Right cardiac atrium (tissue), 5 donors: ENCODE measurements at regions not wholly inside any gene's neighbourhood (a gene's known extent, or its start where the extent isn't known, plus 50 kb on each side); places are given as distances from the start of the nearest gene placed in this dataset.

Experiments used
- ATAC-seq, 2 donors: fragments of 200-7000 bp; cut with Tn5 transposase; one replicate each; pipeline versions ENCODE4 v1.8.0 to v1.9.1; 2020; ENCODE audit warnings: moderate library complexity in 2 of 2, mild to moderate bottlenecking in 1 of 2
- DNase-seq, 3 donors: peaks; one replicate each; pipeline ENCODE4 v3.0.0-alpha.2; 2020
- H3K27ac ChIP-seq: one replicate; pipeline ENCODE4 v1.5.1; 2013; ENCODE audit warnings: mild to moderate bottlenecking, low read length, control low read depth, moderate library complexity
- H3K27me3 ChIP-seq: one replicate; pipeline ENCODE4 v1.6.1; 2013; ENCODE audit not compliant: control insufficient read depth, insufficient read depth
- H3K4me1 ChIP-seq: one replicate; pipeline ENCODE4 v1.6.1; 2013; ENCODE audit warnings: low read length; ENCODE audit not compliant: control insufficient read depth, insufficient read depth
- H3K4me3 ChIP-seq: one replicate; pipeline ENCODE4 v1.5.1; 2013; ENCODE audit warnings: low read length, control low read depth
- H3K9me3 ChIP-seq: one replicate; pipeline ENCODE4 v1.6.1; 2013; ENCODE audit warnings: low read length; ENCODE audit not compliant: control insufficient read depth
- WGBS: extraction: QIAGEN DNeasy Blood & Tissue Kit; methylation state at CpG from one replicate; pipeline ENCODE4 v1.1.7; 2013; 5-methylcytosine and 5-hydroxymethylcytosine counted together
- intact Hi-C, 4 donors: fragments of 100-400 bp; cut with DNase I; formaldehyde crosslinking; loops; one replicate each; pipeline versions ENCODE4 v1.11.0 to v1.14.0; 2022 to 2023
- donor health status: healthy with polysubstance abuse.
- donor health status: DM: no; HTN: yes; CAD: no.
- donor health status: DM: no; HTN: no; CAD: no.
- donor health status: DM: no; HTN: yes; CAD: no; lungs with severe emphysema.
- donor health status: DM: yes; HTN: yes; CAD: no.

DNA sequence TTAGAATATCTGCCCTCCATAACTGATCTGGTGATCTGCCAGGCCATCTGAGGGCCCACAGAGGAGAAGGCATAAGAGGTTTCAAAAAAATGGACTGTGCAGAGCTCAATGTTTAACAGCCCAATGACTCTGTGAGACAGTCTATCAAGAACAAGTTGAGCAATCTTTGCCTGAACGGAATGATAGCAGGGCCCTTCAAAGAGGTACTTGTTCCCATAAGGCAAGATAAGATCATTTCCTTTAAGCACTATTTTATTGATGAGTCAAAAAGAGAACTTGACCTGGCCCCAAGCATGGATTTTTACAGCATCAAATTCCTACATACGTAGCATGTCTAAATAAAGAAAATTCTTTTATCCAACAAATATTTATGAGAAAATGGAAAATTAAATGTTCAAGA, 182.8 kb downstream of the IDS start:
- H3K27me3 ChIP-seq: no peaks in the 10 kb centered on the region
- intact Hi-C loops: no loop called here
- WGBS: 66% methylated on average over 2 of the region's 2 CpGs
- H3K4me1 ChIP-seq: no peaks in the 10 kb centered on the region
- DNase-seq: no peak
- no peak overlapping the region for H3K4me3 ChIP-seq
- H3K9me3 ChIP-seq: no peaks in the 10 kb centered on the region
- ATAC-seq: no peak
- H3K27ac ChIP-seq: no peak overlapping the region

DNA sequence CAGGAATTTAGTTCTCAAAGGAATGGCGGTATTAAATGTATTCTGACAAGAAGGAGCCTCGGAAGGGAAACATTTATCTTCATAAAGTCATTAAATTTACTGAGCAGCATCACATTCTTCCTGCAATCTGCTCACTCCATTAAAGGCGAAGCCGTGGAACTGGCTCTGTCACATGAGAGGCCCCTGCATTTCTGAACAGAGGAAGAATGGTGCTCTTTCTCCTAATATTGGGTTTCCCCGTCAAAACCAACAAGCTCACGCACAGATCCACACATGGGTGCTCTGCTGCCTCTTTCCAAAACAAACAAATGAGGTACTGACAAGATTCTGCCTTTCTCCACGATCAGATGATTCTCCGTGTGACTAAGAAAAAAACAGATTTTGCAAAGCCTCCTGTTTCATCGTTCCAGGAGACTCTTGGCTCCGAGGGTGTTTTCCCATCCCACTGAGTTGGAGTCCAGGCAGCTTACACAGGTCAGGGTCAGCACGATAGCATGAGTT, 191.2 kb downstream of the IDS start:
- DNase-seq (no peak), ATAC-seq (no peak)
- intact Hi-C loops: no loop called here
- H3K9me3 ChIP-seq: no peaks in the 10 kb centered on the region
- no peak overlapping the region for H3K4me3 ChIP-seq
- H3K4me1 ChIP-seq: no peaks in the 10 kb centered on the region
- H3K27ac ChIP-seq: no peak overlapping the region
- H3K27me3 ChIP-seq: no peaks in the 10 kb centered on the region
- 37% methylated on average over 11 of the region's 11 CpGs for WGBS

DNA sequence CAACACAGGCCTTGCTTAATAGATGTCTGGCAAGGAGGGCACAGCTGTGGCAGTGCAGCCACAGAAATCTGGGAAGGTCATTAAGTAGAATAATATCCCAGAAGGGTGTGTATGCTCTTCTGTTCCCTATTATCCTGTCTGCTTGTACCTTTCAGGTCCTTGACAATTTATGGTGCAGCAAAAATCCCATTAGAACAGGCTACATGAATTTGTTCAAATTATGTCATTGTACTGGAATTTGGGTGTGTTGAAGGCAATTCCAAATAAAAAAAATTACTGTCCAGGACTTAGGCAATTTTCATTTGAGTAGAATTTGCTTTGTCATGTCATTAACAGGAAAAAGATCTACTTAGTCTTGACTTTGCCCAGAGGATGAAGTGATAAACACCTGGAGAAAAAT, 192.1 kb downstream of the IDS start:
- intact Hi-C loops: no loop called here
- no peaks in the 10 kb centered on the region for H3K27me3 ChIP-seq
- DNase-seq (no peak), ATAC-seq (no peak)
- H3K4me1 ChIP-seq: no peaks in the 10 kb centered on the region
- H3K9me3 ChIP-seq: no peaks in the 10 kb centered on the region
- no peak overlapping the region for H3K4me3 ChIP-seq
- H3K27ac ChIP-seq: no peak overlapping the region

DNA sequence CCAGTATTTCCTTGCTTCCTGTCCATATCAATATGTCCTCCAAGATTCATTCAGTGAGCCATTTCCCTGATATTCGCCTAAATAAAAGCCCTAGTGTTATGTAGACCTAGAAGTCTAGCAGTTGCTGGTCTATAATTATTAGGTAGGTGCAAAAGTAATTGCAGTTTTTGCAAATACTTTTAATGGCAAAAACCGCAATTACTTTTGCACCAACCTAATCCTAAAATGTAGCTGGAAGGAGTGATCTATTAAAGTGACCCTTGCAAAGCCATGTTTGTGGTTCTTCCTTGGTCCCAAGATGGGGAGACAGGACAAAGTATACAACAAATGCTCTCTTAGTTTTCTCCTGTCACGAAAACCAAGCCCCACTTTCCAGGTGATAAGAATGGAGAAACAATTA, 193.0 kb downstream of the IDS start:
- Histone ChIP-seq H3K27me3 (no peaks in the 10 kb centered on the region), H3K9me3 (no peaks in the 10 kb centered on the region), H3K4me3 (no peak overlapping the region), H3K27ac (no peak overlapping the region), H3K4me1 (no peaks in the 10 kb centered on the region)
- WGBS: 86% methylated on average over 3 of the region's 3 CpGs
- DNase-seq: no peak
- intact Hi-C loops: no loop called here
- ATAC-seq: no peak

DNA sequence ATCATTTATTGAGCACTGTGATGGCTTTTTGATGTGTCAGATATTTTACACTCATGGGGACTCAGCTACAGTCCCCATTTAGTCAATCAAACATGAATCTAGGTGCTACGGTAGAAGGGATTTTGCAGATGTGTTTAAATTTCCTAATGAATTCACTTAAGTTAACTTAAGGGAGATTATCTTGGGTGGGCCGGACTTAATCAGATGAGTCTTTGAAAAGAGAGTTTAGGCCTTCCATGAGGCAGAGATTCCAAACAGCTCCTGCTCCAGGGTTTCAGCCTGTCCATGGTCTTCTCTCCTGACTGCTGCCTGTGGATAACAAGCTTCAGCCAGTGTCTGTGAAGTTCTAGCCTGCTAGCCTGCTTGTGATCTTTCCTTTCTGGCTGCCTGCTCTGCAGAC, 202.4 kb downstream of the IDS start:
- DNase-seq (no peak), ATAC-seq (no peak)
- Histone ChIP-seq H3K9me3 (no peaks in the 10 kb centered on the region), H3K27ac (no peak overlapping the region), H3K27me3 (no peaks in the 10 kb centered on the region), H3K4me1 (no peaks in the 10 kb centered on the region), H3K4me3 (no peak overlapping the region)
- 95% methylated on average over 2 of the region's 2 CpGs for WGBS
- intact Hi-C loops: no loop called here

DNA sequence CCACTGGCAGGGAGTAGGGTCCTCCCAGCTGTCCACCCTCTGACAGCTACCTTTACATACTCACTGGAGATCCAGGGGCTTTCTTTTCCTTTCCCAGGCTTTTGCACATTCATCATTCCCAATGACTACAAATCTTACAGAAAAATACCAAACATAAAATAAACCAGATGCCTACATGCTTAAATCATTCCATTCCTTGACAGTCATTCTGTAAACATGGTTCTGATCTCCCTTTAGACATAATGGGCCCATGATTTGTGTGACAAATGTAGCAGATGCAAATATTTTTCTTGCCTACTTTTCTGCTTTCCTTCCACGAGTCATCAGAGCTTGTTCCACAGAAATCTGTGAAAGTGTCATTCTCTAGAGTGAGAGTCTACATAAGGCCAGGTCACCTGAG, 207.0 kb downstream of the IDS start:
- intact Hi-C loops: no loop called here
- H3K27me3 ChIP-seq: no peaks in the 10 kb centered on the region

DNA sequence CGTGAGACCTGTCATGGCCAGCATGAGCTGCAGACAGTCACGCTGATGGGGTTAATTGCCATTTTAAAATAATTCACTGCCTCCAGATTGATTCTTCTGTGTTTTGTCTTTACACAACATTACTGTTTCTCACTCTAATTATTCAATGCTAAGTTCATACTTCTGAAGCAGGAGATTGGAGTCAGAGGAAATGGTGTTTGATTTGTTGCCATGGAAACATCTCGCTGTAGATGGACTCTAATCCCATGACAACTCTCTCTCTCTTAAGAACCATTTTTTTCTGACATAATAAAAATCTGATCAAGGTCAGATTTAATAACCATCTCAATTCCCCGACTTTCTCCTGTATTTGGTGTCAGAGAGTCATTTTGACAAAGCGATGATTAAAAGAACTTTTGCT, 209.0 kb downstream of the IDS start:
- DNase-seq (no peak), ATAC-seq (no peak)
- Histone ChIP-seq H3K4me3 (no peak overlapping the region), H3K27ac (no peak overlapping the region), H3K4me1 (no peaks in the 10 kb centered on the region), H3K27me3 (no peaks in the 10 kb centered on the region), H3K9me3 (no peaks in the 10 kb centered on the region)
- intact Hi-C loops: no loop called here
- 68% methylated on average over 5 of the region's 5 CpGs for WGBS

More for the DNA sequence above, 207.0 kb downstream of the IDS start:
- no peaks in the 10 kb centered on the region for H3K9me3 ChIP-seq
- no peak for DNase-seq
- no peak for ATAC-seq
- no peaks in the 10 kb centered on the region for H3K4me1 ChIP-seq
- H3K27ac ChIP-seq: no peak overlapping the region
- 0% methylated on average over 1 of the region's 1 CpG for WGBS
- no peak overlapping the region for H3K4me3 ChIP-seq

DNA sequence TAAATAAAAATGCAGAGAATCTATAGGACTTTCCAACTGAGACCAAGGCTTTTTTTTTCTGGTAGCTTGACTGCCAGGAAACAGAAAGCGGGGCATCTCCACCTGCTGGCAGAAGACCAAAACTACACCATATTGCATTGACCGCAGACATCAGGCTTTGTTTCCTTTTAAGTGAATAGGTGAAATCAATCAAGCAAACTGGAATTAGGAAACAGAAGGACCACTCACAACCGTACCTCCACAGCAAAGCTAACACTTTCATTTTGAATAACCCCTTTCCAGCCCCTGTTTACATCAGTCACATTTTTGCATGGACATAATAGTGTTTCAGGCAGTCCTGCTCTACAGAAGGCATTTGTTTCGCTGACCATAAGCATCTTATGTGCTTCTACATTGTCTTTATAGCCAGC, 218.2 kb downstream of the IDS start:
- peak in 1 of 3 donors; percentile 35 for DNase-seq
- no peak for ATAC-seq

DNA sequence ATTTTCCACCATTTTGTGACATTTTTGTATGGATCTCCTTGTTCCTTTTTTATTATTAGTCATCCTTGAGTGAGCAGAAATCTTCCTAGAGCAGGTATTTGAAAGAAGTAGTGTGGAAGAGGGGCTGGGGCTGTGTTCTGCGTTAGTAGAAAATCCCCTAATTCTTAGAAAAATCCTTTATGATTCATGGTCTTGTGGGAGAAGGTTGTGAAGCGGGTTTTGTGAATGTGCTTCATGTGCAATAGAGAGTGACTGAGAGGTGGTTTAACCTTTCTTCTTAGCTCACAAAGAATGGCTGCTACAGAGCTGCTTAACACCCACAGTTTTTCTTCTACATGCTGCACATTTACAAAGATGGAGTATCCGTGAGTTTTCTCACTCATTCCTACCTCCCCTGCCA, 220.5 kb downstream of the IDS start:
- no peaks in the 10 kb centered on the region for H3K27me3 ChIP-seq
- ATAC-seq (no peak), DNase-seq (no peak)
- H3K4me1 ChIP-seq: no peaks in the 10 kb centered on the region
- no peak overlapping the region for H3K27ac ChIP-seq
- no peaks in the 10 kb centered on the region for H3K9me3 ChIP-seq
- intact Hi-C loops: loop anchor here in 2 of 4 donors (5.0 to 10.0 kb wide), 2 partner anchors 1150 to 1152 kb away; no protein-coding TSS in a partner anchor
- 84% methylated on average over 3 of the region's 3 CpGs for WGBS
- no peak overlapping the region for H3K4me3 ChIP-seq

More for the DNA sequence above, 218.2 kb downstream of the IDS start:
- Histone ChIP-seq H3K27ac (no peak overlapping the region), H3K4me3 (no peak overlapping the region), H3K9me3 (no peaks in the 10 kb centered on the region), H3K27me3 (no peaks in the 10 kb centered on the region), H3K4me1 (no peaks in the 10 kb centered on the region)
- intact Hi-C loops: loop anchor here in 2 of 4 donors (5.0 to 10.0 kb wide), 2 partner anchors 1152 to 1155 kb away; no protein-coding TSS in a partner anchor
- WGBS: 30% methylated on average over 4 of the region's 4 CpGs

DNA sequence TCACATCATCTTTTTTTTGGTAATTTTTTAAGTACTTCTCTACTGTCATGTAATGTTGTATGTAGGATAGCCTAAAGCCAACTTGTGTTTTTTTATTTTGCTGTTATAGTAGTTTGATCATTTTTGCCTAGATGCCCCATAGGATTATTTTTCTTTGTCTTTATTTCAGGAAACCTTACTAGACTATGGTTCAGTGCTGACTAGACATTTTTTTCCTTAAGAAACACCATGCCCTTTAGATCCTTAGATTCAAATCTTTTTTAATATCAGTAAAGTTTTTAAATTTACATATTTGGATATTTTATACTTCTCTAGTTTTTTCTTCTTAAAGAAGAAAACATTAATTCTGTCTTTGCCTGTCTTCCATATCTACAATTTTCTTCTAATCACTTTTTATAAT, 221.3 kb downstream of the IDS start:
- Histone ChIP-seq H3K4me1 (no peaks in the 10 kb centered on the region), H3K9me3 (no peaks in the 10 kb centered on the region), H3K4me3 (no peak overlapping the region), H3K27ac (no peak overlapping the region), H3K27me3 (no peaks in the 10 kb centered on the region)
- DNase-seq: no peak
- no peak for ATAC-seq
- intact Hi-C loops: loop anchor here in 1 of 4 donors (10.0 kb wide), 1 partner anchor 1149 kb away; no protein-coding TSS in a partner anchor

DNA sequence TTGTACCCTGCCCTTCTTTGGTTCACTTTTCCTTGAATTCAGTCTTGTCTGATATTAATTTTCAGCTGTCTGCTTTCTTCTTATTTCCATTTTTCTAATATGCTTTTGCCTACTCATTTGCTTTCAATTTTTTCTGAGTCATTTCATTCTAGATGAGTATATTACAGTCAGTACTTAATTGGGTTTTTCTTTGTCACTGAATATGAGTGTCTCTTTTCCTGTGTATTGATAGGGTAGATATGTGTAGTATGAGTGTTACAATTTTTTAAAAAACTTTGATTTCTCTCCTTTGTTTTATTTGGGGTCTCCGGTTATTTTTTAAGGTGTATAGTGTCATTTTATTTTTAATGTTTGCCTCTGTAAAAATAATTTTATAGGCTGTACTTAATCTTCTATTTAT, 222.2 kb downstream of the IDS start:
- Histone ChIP-seq H3K27ac (no peak overlapping the region), H3K9me3 (no peaks in the 10 kb centered on the region), H3K4me3 (no peak overlapping the region), H3K27me3 (no peaks in the 10 kb centered on the region), H3K4me1 (no peaks in the 10 kb centered on the region)
- intact Hi-C loops: loop anchor here in 1 of 4 donors (10.0 kb wide), 1 partner anchor 1148 kb away; no protein-coding TSS in a partner anchor
- DNase-seq (no peak), ATAC-seq (no peak)
- 97% methylated on average over 1 of the region's 1 CpG for WGBS

DNA sequence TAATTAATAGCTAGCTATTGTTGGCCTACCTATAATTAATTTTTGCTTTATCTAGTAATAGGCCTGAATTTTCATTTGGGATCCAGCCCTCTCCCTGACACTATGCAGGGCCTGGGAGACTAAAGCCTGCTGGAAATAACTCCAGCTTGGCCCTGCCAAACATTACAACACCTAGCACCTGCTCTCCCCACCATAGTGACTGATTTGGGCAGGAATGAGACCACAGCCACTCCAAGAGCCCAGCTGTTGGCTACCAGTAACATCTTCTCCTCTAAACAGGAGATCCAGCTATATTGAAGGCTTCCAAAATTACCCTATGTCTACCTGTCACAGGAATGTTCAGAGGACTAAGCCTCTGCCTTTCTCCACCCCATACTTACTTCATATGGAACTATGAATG, 225.1 kb downstream of the IDS start:
- Histone ChIP-seq H3K9me3 (no peaks in the 10 kb centered on the region), H3K27ac (no peak overlapping the region), H3K27me3 (no peaks in the 10 kb centered on the region), H3K4me3 (no peak overlapping the region), H3K4me1 (no peaks in the 10 kb centered on the region)
- no peak for DNase-seq
- intact Hi-C loops: loop anchor here in 1 of 4 donors (10.0 kb wide), 1 partner anchor 1145 kb away; no protein-coding TSS in a partner anchor
- no peak for ATAC-seq
